HepG2 (cell line): ENCODE measurements at regions not wholly inside any gene's neighbourhood (a gene's known extent, or its start where the extent isn't known, plus 50 kb on each side); places are given as distances from the start of the nearest gene placed in this dataset.

Source experiments
- ATAC-seq: fragments of 200-7000 bp; cut with Tn5 transposase; 3 replicates; pipeline ENCODE4 v1.9.1; 2020; ENCODE audit warnings: mild to moderate bottlenecking, moderate library complexity
- BruUV-seq: library from RNA; stranded (reverse); fragments of 400-500 nt; replicated peaks from 2 replicates; lab custom pipeline; 2021; lab: Mats Ljungman, UMichigan
- CTCF ChIA-PET: fragments of 300-600 bp; formaldehyde crosslinking; extraction: SDS; loops from one replicate; lab custom pipeline; 2021; ENCODE audit warnings: low total read pairs, inconsistent platforms, low intra/inter-chr PET ratio; lab: Yijun Ruan, JAX
- POLR2A ChIA-PET: fragments of 350-600 bp; sonication (Branson Sonifier 250); formaldehyde crosslinking; loops from one replicate; lab custom pipeline; 2020; ENCODE audit warnings: antibody characterized with exemption, inconsistent platforms; lab: Yijun Ruan, JAX
- DNase-seq: peaks from one replicate; pipeline ENCODE4 v3.0.0-alpha.2; 2015; ENCODE audit warnings: low spot score
- FAIRE-seq: peaks from 3 replicates; lab custom pipeline; 2011; peaks lifted over from hg19 to GRCh38; lab: Jason Lieb, UNC
- H2AFZ ChIP-seq: one replicate; pipeline ENCODE4 v1.6.1; 2011; ENCODE audit warnings: low read length, inconsistent platforms
- H3K27ac ChIP-seq: fragments of 300-600 bp; 3 replicates; pipeline ENCODE4 v1.8.0; 2011; ENCODE audit warnings: mixed run types, mild to moderate bottlenecking, mixed read lengths, low read length, inconsistent platforms; ENCODE audit not compliant: insufficient read depth; ENCODE audit errors: extremely low read length
- H3K27me3 ChIP-seq, 2 experiments: fragments of 200-600 bp in 1 of 2; 2 replicates in 1 of 2; 3 replicates in 1 of 2; pipeline versions ENCODE4 v1.6.0 to v1.8.0; 2011; ENCODE audit warnings: low read length in 2 of 2, mild to moderate bottlenecking in 2 of 2, moderate library complexity in 2 of 2, inconsistent platforms in 1 of 2; ENCODE audit not compliant: insufficient read depth in 2 of 2, control insufficient read depth in 1 of 2
- H3K36me3 ChIP-seq, 2 experiments: fragments of 200-600 bp in 1 of 2; replicated peaks in 1 of 2; 2 replicates in 1 of 2; 3 replicates in 1 of 2; pipeline versions ENCODE4 v1.5.1 to v1.8.0; 2011; ENCODE audit warnings: low read length in 2 of 2, inconsistent platforms in 1 of 2; ENCODE audit not compliant: insufficient read depth in 2 of 2, control insufficient read depth in 1 of 2
- H3K4me1 ChIP-seq: 2 replicates; pipeline ENCODE4 v1.5.1; 2012; ENCODE audit warnings: low read length, inconsistent platforms; ENCODE audit not compliant: insufficient read depth
- H3K4me2 ChIP-seq: 2 replicates; pipeline ENCODE4 v1.6.0; 2011; ENCODE audit warnings: low read depth, low read length, inconsistent platforms
- H3K4me3 ChIP-seq, 3 experiments: fragments of 200-600 bp in 1 of 3; sonication (generic), shearing (Covaris generic) in 1 of 3; replicated peaks in 1 of 3; 2 replicates each; pipeline ENCODE4 v1.5.1; 2011 to 2016; ENCODE audit warnings: low read length in 3 of 3, inconsistent platforms in 2 of 3, low read depth in 2 of 3, mild to moderate bottlenecking in 2 of 3, control low read depth in 1 of 3, mixed read lengths in 1 of 3; ENCODE audit not compliant: insufficient read depth in 1 of 3
- H3K79me2 ChIP-seq: one replicate; pipeline ENCODE4 v1.6.1; 2011; ENCODE audit warnings: low read length, inconsistent platforms; ENCODE audit not compliant: insufficient read depth
- H3K9ac ChIP-seq: 2 replicates; pipeline ENCODE4 v1.6.0; 2011; ENCODE audit warnings: mild to moderate bottlenecking, low read depth, low read length, inconsistent platforms; ENCODE audit not compliant: insufficient read depth
- H3K9me3 ChIP-seq: 2 replicates; pipeline ENCODE4 v1.5.1; 2012; ENCODE audit warnings: mild to moderate bottlenecking, low read length
- H4K20me1 ChIP-seq: 2 replicates; pipeline ENCODE4 v1.6.0; 2011; ENCODE audit warnings: inconsistent platforms, mild to moderate bottlenecking, low read length, moderate library complexity; ENCODE audit not compliant: insufficient read depth
- BHLHE40 ChIP-seq: IDR thresholded peaks from 2 replicates; pipeline ENCODE4 v1.6.1; 2011; ENCODE audit warnings: low read length, improper control_type of control experiment
- GATAD1 ChIP-seq: IDR thresholded peaks from 2 replicates; pipeline ENCODE4 v1.6.1; 2016; ENCODE audit warnings: missing genetic modification reagents, missing compliant biosample characterization
- HBP1 ChIP-seq: IDR thresholded peaks from 2 replicates; pipeline ENCODE4 v1.6.1; 2016; ENCODE audit warnings: low read depth, control low read depth
- HNF4A ChIP-seq: sonication (generic); formaldehyde crosslinking; IDR thresholded peaks from 2 replicates; pipeline ENCODE4 v1.4.0; 2020; ENCODE audit warnings: missing genetic modification reagents
- RELA ChIP-seq: sonication (generic); formaldehyde crosslinking; IDR thresholded peaks from 2 replicates; pipeline ENCODE4 v1.4.0; 2020; ENCODE audit warnings: missing genetic modification reagents
- SPEN ChIP-seq: sonication (generic); formaldehyde crosslinking; IDR thresholded peaks from 2 replicates; pipeline ENCODE4 v1.5.1; 2020; ENCODE audit warnings: low read depth, mild to moderate bottlenecking, missing genetic modification reagents
- TARDBP ChIP-seq: sonication (generic); formaldehyde crosslinking; IDR thresholded peaks from 2 replicates; pipeline ENCODE4 v1.8.0; 2022; ENCODE audit warnings: mild to moderate bottlenecking, missing genetic modification reagents
- ZEB1 ChIP-seq: IDR thresholded peaks from 2 replicates; pipeline ENCODE4 v1.6.1; 2012; ENCODE audit warnings: mild to moderate bottlenecking, low read depth, inconsistent platforms; ENCODE audit not compliant: insufficient replicate concordance
- WGBS: methylation state at CpG from one replicate; pipeline ENCODE4 v1.1.6; 2017; ENCODE audit warnings: low lambda C conversion rate; 5-methylcytosine and 5-hydroxymethylcytosine counted together
- in situ Hi-C: cut with HindIII; loops from 2 replicates; pipeline ENCODE4 v1.10.0; 2017; ENCODE audit warnings: low pct_unique_long_range_greater_than_20kb; ENCODE audit not compliant: extremely low pct_ligation_motif_present
- intact Hi-C: fragments of 100-400 bp; cut with micrococcal nuclease; formaldehyde crosslinking; loops from one replicate; pipeline ENCODE4 v1.10.0; 2022; ENCODE audit not compliant: unreplicated experiment
- TF ChIP-seq, protein P1 (sequence below): sonication (generic); formaldehyde crosslinking; IDR thresholded peaks from 2 replicates; pipeline ENCODE4 v1.4.0; 2020; ENCODE audit warnings: missing genetic modification reagents, borderline replicate concordance
- TF ChIP-seq, protein P2 (sequence below): sonication (generic); formaldehyde crosslinking; IDR thresholded peaks from 2 replicates; pipeline ENCODE4 v1.5.1; 2020; ENCODE audit warnings: missing genetic modification reagents, mild to moderate bottlenecking, borderline replicate concordance
- TF ChIP-seq, protein P3 (sequence below): sonication (generic); formaldehyde crosslinking; IDR thresholded peaks from 2 replicates; pipeline ENCODE4 v1.5.0; 2020; ENCODE audit warnings: missing genetic modification reagents

DNA sequence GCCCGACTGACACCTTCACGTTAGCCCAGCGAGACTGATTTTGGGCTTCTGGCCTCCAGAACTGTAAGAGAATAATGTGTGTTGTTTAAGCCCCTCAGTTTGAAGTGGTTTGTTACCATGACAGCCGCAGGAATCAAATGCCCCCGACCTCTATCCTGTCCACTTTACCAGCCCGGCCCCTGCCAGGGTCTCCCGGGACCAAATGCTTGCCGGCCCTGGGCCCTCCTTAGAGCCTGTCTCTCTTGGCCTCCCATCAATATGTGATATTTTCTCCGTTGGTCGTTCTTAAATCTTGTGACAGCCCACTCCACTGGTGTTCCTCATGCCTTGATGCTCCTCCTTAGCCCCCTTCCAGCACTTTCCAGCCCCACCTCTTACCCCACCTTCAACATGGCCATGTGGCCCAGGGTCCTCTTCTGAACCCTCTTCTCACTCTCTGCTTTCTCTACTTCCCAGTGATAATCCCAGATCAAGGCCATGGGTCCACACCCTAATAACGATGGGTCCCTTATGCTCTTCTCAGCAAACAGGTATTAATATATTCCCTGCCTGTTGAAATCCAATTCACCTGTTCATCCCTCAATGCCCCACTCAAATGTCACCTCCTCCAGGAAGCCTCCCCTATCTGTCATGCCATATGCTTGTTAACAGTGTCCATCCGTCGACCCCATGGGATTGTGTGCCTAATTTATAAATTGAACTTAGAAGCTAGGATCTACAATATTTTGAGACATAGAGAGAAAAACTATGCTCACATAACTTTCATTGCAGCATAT, 192.8 kb downstream of the ZFP36L2 start:
- H3K27me3 ChIP-seq = no peaks in the 10 kb centered on the region
- no peak for FAIRE-seq
- in situ Hi-C loops (no loop called here), intact Hi-C loops (no loop called here)
- BruUV-seq = no TSS peak
- no peak overlapping the region for H2AFZ ChIP-seq
- H3K4me1 ChIP-seq = peaks cover 10% of the 10 kb centered on the region
- DNase-seq = no peak
- TF ChIP-seq, protein P1, sequence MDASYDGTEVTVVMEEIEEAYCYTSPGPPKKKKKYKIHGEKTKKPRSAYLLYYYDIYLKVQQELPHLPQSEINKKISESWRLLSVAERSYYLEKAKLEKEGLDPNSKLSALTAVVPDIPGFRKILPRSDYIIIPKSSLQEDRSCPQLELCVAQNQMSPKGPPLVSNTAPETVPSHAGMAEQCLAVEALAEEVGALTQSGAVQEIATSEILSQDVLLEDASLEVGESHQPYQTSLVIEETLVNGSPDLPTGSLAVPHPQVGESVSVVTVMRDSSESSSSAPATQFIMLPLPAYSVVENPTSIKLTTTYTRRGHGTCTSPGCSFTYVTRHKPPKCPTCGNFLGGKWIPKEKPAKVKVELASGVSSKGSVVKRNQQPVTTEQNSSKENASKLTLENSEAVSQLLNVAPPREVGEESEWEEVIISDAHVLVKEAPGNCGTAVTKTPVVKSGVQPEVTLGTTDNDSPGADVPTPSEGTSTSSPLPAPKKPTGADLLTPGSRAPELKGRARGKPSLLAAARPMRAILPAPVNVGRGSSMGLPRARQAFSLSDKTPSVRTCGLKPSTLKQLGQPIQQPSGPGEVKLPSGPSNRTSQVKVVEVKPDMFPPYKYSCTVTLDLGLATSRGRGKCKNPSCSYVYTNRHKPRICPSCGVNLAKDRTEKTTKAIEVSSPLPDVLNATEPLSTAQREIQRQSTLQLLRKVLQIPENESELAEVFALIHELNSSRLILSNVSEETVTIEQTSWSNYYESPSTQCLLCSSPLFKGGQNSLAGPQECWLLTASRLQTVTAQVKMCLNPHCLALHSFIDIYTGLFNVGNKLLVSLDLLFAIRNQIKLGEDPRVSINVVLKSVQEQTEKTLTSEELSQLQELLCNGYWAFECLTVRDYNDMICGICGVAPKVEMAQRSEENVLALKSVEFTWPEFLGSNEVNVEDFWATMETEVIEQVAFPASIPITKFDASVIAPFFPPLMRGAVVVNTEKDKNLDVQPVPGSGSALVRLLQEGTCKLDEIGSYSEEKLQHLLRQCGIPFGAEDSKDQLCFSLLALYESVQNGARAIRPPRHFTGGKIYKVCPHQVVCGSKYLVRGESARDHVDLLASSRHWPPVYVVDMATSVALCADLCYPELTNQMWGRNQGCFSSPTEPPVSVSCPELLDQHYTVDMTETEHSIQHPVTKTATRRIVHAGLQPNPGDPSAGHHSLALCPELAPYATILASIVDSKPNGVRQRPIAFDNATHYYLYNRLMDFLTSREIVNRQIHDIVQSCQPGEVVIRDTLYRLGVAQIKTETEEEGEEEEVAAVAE (CRISPR knock-in tag) = no peak
- ATAC-seq = no peak
- no peaks in the 10 kb centered on the region for H3K9me3 ChIP-seq
- ChIA-PET POLR2A (no interaction called here), CTCF (no interaction called here)
- H3K79me2 ChIP-seq = no peaks in the 10 kb centered on the region
- H3K27ac ChIP-seq = no peak overlapping the region
- H3K36me3 ChIP-seq = no peaks in the 10 kb centered on the region
- no peak overlapping the region for H3K9ac ChIP-seq
- H4K20me1 ChIP-seq = no peaks in the 10 kb centered on the region
- no peak overlapping the region for H3K4me3 ChIP-seq
- 86% methylated on average over 13 of the region's 13 CpGs for WGBS
- no peak overlapping the region for H3K4me2 ChIP-seq

DNA sequence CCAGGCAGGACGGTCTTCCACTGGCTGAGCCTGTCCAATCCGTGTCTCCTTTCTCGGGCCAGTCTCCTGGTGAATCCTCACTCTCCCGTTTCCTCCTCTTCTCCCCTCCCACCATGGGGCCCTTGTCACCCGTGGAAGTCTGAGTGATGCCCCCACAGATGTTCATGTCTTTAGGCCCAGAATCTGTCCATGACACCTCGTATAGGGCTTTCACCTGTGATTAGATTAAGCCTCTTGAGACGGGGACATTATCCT, 193.5 kb downstream of the ZFP36L2 start:
- no peaks in the 10 kb centered on the region for H3K79me2 ChIP-seq
- POLR2A ChIA-PET = interaction anchor here (0.7 to 1.0 kb wide), 2 partner anchors 15 to 53 kb away, joined by 3 read pairs; no protein-coding TSS in a partner anchor
- FAIRE-seq = no peak
- BruUV-seq = no TSS peak
- ATAC-seq = no peak
- no peak overlapping the region for H3K4me2 ChIP-seq
- DNase-seq = no peak
- in situ Hi-C loops = no loop called here
- H3K9ac ChIP-seq = no peak overlapping the region
- H3K27ac ChIP-seq = no peak overlapping the region
- H3K4me1 ChIP-seq = peaks cover 3% of the 10 kb centered on the region
- H3K27me3 ChIP-seq = no peaks in the 10 kb centered on the region
- no peak overlapping the region for H3K4me3 ChIP-seq
- WGBS = 88% methylated on average over 7 of the region's 7 CpGs
- no peaks in the 10 kb centered on the region for H4K20me1 ChIP-seq
- H3K9me3 ChIP-seq = no peaks in the 10 kb centered on the region
- H2AFZ ChIP-seq = no peak overlapping the region
- CTCF ChIA-PET = no interaction called here
- intact Hi-C loops = no loop called here
- no peaks in the 10 kb centered on the region for H3K36me3 ChIP-seq
- TF ChIP-seq, protein P2, sequence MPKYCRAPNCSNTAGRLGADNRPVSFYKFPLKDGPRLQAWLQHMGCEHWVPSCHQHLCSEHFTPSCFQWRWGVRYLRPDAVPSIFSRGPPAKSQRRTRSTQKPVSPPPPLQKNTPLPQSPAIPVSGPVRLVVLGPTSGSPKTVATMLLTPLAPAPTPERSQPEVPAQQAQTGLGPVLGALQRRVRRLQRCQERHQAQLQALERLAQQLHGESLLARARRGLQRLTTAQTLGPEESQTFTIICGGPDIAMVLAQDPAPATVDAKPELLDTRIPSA (CRISPR knock-in tag) = no peak
- TF ChIP-seq RELA (CRISPR knock-in tag) (no peak), GATAD1 (CRISPR knock-in tag) (no peak), SPEN (no peak), HNF4A (CRISPR knock-in tag) (no peak), HBP1 (no peak), TARDBP (CRISPR knock-in tag) (no peak), ZEB1 (no peak), BHLHE40 (no peak)
- TF ChIP-seq, protein P3, sequence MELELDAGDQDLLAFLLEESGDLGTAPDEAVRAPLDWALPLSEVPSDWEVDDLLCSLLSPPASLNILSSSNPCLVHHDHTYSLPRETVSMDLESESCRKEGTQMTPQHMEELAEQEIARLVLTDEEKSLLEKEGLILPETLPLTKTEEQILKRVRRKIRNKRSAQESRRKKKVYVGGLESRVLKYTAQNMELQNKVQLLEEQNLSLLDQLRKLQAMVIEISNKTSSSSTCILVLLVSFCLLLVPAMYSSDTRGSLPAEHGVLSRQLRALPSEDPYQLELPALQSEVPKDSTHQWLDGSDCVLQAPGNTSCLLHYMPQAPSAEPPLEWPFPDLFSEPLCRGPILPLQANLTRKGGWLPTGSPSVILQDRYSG (CRISPR knock-in tag) = no peak
